GM23248 (cell line): ENCODE measurements at regions not wholly inside any gene's neighbourhood (a gene's known extent, or its start where the extent isn't known, plus 50 kb on each side); places are given as distances from the start of the nearest gene placed in this dataset.

Experiments used
- EZH2 ChIP-seq: fragments of 200-600 bp; sonication (generic); IDR thresholded peaks from 2 replicates; pipeline ENCODE4 v1.6.1; 2018; ENCODE audit warnings: antibody characterized with exemption, mild to moderate bottlenecking; ENCODE audit not compliant: insufficient read depth, poor library complexity, severe bottlenecking
- EZH2phosphoT487 ChIP-seq: fragments of 200-600 bp; sonication (generic); IDR thresholded peaks from 2 replicates; pipeline ENCODE4 v1.6.1; 2018; ENCODE audit warnings: antibody characterized with exemption, moderate library complexity, mild to moderate bottlenecking, low read depth; ENCODE audit not compliant: insufficient read depth

GRCh38 chr6:169378620-169379381 is 125.2 kb upstream of the THBS2 start:
- TF ChIP-seq EZH2phosphoT487 (no peak), EZH2 (no peak)
